ENCODE measurements at regions not wholly inside any gene's neighbourhood (a gene's known extent, or its start where the extent isn't known, plus 50 kb on each side); places are given as distances from the start of the nearest gene placed in this dataset.

DNA sequence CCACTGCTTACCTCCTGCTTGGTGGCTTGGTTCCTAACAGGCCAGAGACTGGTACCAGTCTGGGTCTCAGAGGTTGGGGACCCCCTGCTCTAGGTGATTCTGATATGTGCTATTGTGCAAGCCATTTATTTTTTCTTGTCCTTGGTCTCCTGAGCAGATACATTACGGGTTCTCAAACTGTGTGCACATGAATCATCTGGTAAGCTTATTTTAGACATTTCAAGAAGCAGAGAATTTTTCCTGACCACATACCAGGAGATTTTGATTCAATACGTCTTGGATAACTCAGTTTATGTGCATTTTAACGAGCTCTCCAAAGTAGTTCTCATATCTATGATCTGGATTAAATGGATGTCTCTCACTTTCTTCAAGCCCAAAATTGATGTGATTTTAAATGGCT is 77.2 kb downstream of the FHIP1A start (continued):
- TF ChIP-seq REST (IDR thresholded peaks at IDR 0.05; ENCODE audit: low read depth): no peak
- TF ChIP-seq, protein P1, sequence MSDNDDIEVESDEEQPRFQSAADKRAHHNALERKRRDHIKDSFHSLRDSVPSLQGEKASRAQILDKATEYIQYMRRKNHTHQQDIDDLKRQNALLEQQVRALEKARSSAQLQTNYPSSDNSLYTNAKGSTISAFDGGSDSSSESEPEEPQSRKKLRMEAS (IDR thresholded peaks at IDR 0.05): no peak
- TF ChIP-seq RAD21 (IDR thresholded peaks at IDR 0.05; ENCODE audit: low read depth): no peak
- no peak for TF ChIP-seq POLR2A (IDR thresholded peaks at IDR 0.05; ENCODE audit: borderline replicate concordance, extremely low read depth, insufficient read depth, insufficient read length)
- no peak for TF ChIP-seq JUND (IDR thresholded peaks at IDR 0.05)

DNA sequence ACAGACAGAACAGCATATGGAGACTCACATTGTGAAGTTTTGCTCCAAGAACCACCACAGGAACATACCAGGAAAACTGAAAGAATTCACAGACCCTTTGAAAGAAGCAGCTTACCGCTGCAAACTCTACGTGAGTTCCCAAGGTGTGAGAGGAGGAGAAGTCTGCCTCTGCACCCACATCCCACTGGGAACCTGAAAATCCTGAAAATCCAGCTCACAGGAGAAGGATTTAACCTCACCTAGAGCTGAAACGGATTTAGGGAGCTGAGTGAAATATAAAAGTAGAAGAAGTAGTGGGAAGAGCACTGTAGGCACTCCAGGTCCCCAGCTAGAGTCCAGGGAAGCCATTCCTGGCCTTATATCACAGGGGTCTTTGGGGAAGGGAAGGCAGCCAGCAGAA is 80.0 kb downstream of the FHIP1A start:
- DNase-seq (ENCODE audit: low read depth, low spot score) (no peak), ATAC-seq (no peak)
- Histone ChIP-seq H3K4me2 (ENCODE audit: low read length) (no peak overlapping the region), H3K4me1 (ENCODE audit: control insufficient read depth in 1 of 2, insufficient read depth in 2 of 2, low read length in 2 of 2) (peaks cover 16 to 24% of the 10 kb centered on the region in 2 experiments), H3K27me3 (ENCODE audit: insufficient read depth, low read length) (no peaks in the 10 kb centered on the region), H3K27ac (ENCODE audit: low read depth, low read length) (no peak overlapping the region), H3K4me3 (replicated peaks in 1 of 2; ENCODE audit: low read depth in 1 of 2, low read length in 2 of 2) (no peak overlapping the region), H3K36me3 (ENCODE audit: control insufficient read depth in 1 of 2, insufficient read depth in 2 of 2, low read length in 2 of 2) (no peaks in the 10 kb centered on the region), H3K9me2 (ENCODE audit: insufficient read depth) (no peaks in the 10 kb centered on the region), H3K79me2 (ENCODE audit: insufficient read depth, low read length) (no peaks in the 10 kb centered on the region), H2AFZ (ENCODE audit: low read depth, low read length, poor library complexity, severe bottlenecking) (no peak overlapping the region), H4K20me1 (ENCODE audit: insufficient read depth) (no peaks in the 10 kb centered on the region), H3K9me3 (ENCODE audit: control insufficient read depth in 1 of 2, insufficient read depth in 1 of 2, low read depth in 1 of 2, low read length in 2 of 2) (no peaks in the 10 kb centered on the region), H3K9ac (ENCODE audit: low read length) (no peak overlapping the region)
- intact Hi-C loops (cut with micrococcal nuclease): loop anchor here (1.0 kb wide), 1 partner anchor 115 kb away; no protein-coding TSS in a partner anchor
- BruUV-seq (replicated peaks): no TSS peak
- ChIA-PET CTCF (interaction anchor here (1.3 kb wide), 1 partner anchor 10 kb away, joined by 3 read pairs; no protein-coding TSS in a partner anchor), RAD21 (ENCODE audit: low non-redundant PET in 1 of 2, low total read pairs in 2 of 2, uncharacterized antibody in 2 of 2, unreplicated experiment in 2 of 2) (interaction anchor here in 1 of 2 experiments (1.4 kb wide), 1 partner anchor 115 kb away, joined by 3 read pairs; no protein-coding TSS in a partner anchor), POLR2A (no interaction called here)
- TF ChIP-seq POLR2AphosphoS5 (IDR thresholded peaks at IDR 0.05; ENCODE audit: low read depth, low read length): no peak
- TF ChIP-seq YY1 (IDR thresholded peaks at IDR 0.05; ENCODE audit: extremely low read depth, insufficient replicate concordance, low read depth, low read length): no peak
- TF ChIP-seq TCF7L2 (IDR thresholded peaks at IDR 0.05; ENCODE audit: borderline replicate concordance, extremely low read depth, insufficient read depth, insufficient read length): no peak
- TF ChIP-seq ATF3 (IDR thresholded peaks at IDR 0.05): no peak
- no peak for TF ChIP-seq CTCF (IDR thresholded peaks at IDR 0.05 in 2 of 3, conservative IDR thresholded peaks at IDR 0.05 in 1 of 3; ENCODE audit: borderline replicate concordance in 1 of 3, insufficient read depth in 1 of 3, low read depth in 2 of 3, low read length in 2 of 3)
- TF ChIP-seq SRF (IDR thresholded peaks at IDR 0.05; ENCODE audit: low read depth): no peak
- no peak for TF ChIP-seq ZFX (IDR thresholded peaks at IDR 0.05)
- no peak for TF ChIP-seq JUND (IDR thresholded peaks at IDR 0.05)
- TF ChIP-seq ZBTB33 (IDR thresholded peaks at IDR 0.05; ENCODE audit: extremely low read depth, insufficient replicate concordance, low read length): no peak
- TF ChIP-seq, protein P1 (IDR thresholded peaks at IDR 0.05): no peak
- TF ChIP-seq EZH2 (IDR thresholded peaks at IDR 0.05): no peak
- no peak for TF ChIP-seq EGR1 (IDR thresholded peaks at IDR 0.05; ENCODE audit: low read depth)
